OCI-LY1 (cell line): ENCODE measurements at regions not wholly inside any gene's neighbourhood (a gene's known extent, or its start where the extent isn't known, plus 50 kb on each side); places are given as distances from the start of the nearest gene placed in this dataset.

Source experiments
- CTCF ChIP-seq: fragments of 200-600 bp; sonication (generic), shearing (Covaris generic); IDR thresholded peaks from 2 replicates; pipeline ENCODE4 v1.5.1; 2017; ENCODE audit warnings: mild to moderate bottlenecking, antibody characterized with exemption, low read length, moderate library complexity, mixed read lengths
- EZH2 ChIP-seq: fragments of 200-600 bp; sonication (generic), shearing (Covaris generic); IDR thresholded peaks from 2 replicates; pipeline ENCODE4 v1.8.0; 2017; ENCODE audit warnings: borderline replicate concordance, mixed run types, mild to moderate bottlenecking, antibody characterized with exemption, low read length, moderate library complexity, mixed read lengths

- TF ChIP-seq CTCF (no peak), EZH2 (no peak)
Measured at GRCh38 chr6:71544028-71544427, 255.4 kb downstream of the OGFRL1 start.
